ENCODE measurements at regions not wholly inside any gene's neighbourhood (a gene's known extent, or its start where the extent isn't known, plus 50 kb on each side); places are given as distances from the start of the nearest gene placed in this dataset.
"Not testable (repeated sequence)": the region's sequence is repeated elsewhere in the genome, so short reads cannot be mapped to it uniquely, and the experiment has no call there.

DNA sequence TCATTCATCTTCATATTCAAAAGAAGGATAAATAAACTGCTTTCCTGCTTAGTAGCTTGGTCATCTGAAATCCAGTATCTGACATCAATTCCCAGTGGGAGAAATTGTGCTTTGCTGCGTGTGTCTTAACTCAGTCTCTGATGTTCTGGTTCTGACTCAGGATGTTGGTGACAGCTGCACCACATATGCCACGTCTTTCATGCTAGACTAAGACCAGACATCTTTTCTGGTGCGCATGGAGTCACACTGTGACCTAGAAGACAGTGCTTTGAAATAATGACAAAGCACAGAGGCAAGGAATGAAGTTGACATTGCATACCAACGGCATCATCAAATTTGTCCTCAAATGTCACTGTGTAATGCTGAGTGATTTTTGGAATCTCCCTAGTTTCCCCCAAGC, 308.8 kb upstream of the PLGLB1 start:
- H3K4me3 ChIP-seq (ENCODE audit: low read length); DNase-seq (ENCODE audit: low read depth, low spot score): not testable (repeated sequence)

GRCh38 chr2:87331940-87332583, 310.4 kb upstream of the PLGLB1 start:
- H3K4me3 ChIP-seq (ENCODE audit: low read length); DNase-seq (ENCODE audit: low read depth, low spot score): not testable (repeated sequence)

- not testable (repeated sequence) for H3K4me3 ChIP-seq (ENCODE audit: low read length); DNase-seq (ENCODE audit: low read depth, low spot score)
Measured at GRCh38 chr2:87334888-87335287, 313.2 kb upstream of the PLGLB1 start.

DNA sequence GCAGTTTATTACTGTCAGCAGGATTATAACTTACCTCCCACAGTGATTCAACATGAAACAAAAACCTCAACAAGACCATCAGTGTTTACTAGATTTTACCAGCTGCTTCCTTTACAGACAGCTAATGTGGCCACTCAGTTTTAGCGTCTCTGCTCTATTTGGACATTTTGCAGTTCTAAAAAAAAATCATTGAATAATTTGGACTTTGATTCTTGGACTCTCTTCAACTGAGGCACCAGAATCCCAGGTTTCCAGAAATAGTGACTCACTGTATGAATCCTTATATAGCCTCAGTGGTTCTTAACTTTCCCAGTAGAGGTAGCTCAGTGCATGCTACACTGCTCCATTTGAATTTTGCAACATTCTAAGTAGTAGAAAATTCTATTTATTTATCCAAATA, 317.4 kb upstream of the PLGLB1 start:
- H3K4me3 ChIP-seq (ENCODE audit: low read length); DNase-seq (ENCODE audit: low read depth, low spot score): not testable (repeated sequence)

- not testable (repeated sequence) for DNase-seq (ENCODE audit: low read depth, low spot score); H3K4me3 ChIP-seq (ENCODE audit: low read length)
Measured at GRCh38 chr2:87341601-87342014, 320.0 kb upstream of the PLGLB1 start.

GRCh38 chr2:87342175-87342574, 320.5 kb upstream of the PLGLB1 start:
- not testable (repeated sequence) for H3K4me3 ChIP-seq (ENCODE audit: low read length); DNase-seq (ENCODE audit: low read depth, low spot score)

DNA sequence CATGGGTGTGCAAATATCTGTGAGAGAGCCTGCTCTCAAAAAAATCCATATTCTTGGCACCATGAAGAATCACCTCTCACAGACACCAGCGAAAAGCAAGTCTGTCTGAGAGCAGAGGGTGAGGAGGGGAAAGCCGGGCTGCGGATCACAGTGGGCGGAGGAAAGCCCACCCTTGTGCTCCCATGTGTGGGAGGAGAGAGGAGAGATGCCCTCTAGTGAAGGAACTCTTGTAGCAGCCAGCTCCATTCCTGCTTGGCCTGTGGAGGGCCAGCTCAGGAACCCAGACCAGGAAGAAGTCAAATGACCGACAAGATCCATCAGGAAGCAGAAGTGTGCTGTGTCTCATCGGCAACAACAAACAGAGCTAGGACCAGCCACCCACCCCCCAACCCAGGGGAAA, 321.7 kb upstream of the PLGLB1 start:
- DNase-seq (ENCODE audit: low read depth, low spot score); H3K4me3 ChIP-seq (ENCODE audit: low read length): not testable (repeated sequence)

DNA sequence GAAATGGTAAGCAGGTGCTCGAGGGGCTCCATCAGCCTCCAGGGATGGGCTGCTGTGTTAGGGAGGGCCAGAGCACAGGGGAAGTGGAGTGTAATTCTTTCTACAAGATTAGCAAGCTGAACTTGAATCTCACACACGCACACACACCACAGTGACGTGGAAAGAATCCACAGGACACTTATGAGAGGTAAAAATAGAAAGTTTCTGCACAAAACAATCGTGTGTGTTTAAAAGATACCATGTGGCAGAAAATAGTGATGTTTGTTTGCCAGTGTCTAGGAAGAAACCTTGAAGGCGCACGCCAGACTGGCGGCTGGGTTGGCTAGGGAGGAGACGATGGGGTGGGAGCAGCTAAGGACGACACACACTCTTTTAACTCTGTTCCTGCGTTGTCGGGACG, 323.6 kb upstream of the PLGLB1 start:
- H3K4me3 ChIP-seq (ENCODE audit: low read length); DNase-seq (ENCODE audit: low read depth, low spot score): not testable (repeated sequence)

DNA sequence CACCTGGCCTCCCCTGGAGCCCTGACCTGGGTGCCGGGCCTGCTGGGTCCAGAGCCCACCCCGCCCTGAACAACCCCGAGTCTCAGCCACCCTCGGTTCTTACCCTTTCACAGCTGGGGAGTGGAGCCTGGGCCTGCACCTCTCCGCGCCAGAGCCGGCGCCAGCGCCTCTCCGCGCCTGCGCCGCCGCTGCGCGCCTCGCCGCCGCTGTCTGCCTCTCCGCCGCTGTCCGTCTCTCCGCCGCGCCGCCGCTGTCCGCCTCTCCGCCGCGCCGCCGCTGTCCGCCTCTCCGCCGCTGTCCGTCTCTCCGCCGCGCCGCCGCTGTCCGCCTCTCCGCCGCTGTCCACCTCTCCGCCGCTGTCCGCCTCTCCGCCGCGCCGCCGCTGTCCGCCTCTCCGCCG, 326.9 kb upstream of the PLGLB1 start:
- not testable (repeated sequence) for DNase-seq (ENCODE audit: low read depth, low spot score); H3K4me3 ChIP-seq (ENCODE audit: low read length)

- not testable (repeated sequence) for H3K4me3 ChIP-seq (ENCODE audit: low read length); DNase-seq (ENCODE audit: low read depth, low spot score)
Measured at GRCh38 chr2:87349006-87349405, 327.4 kb upstream of the PLGLB1 start.

DNA sequence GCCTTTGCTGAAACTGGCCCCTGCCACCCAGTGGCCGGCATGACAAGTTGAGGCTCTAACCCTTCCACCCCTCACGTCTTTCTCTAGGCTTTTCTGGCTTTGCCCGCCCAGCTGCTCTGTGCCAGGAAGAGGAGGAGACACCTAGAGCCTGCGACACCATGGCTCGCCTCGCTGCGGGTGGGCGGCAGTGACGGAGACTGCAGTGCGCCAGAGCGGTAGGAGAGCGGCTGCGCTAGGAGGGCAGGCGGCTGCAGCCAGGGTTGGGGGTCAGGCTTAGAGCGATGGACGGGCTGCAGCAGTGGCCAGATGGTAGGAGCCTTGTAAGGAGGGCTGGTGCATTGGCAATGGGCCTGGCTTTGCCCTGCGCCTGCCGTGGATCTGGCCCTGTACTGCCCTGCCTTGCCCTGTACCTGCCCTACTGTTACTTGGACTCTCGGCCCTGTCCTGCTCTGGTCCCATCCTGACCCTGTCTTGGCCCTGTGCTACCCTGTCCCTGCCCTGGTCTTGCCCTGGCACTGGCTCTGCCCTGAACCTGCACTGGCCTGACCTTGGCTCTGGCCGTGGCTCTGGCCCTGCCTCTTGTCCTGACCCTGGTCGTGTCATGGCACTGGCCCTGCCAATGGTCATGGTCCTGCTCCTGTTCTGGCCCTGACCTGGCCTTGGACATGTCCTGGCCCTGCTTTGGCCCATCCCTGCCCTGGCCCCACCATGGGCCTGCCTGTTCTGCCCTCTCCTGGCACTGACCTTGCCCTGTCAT, 330.7 kb upstream of the PLGLB1 start:
- DNase-seq (ENCODE audit: low read depth, low spot score); H3K4me3 ChIP-seq (ENCODE audit: low read length): not testable (repeated sequence)

DNA sequence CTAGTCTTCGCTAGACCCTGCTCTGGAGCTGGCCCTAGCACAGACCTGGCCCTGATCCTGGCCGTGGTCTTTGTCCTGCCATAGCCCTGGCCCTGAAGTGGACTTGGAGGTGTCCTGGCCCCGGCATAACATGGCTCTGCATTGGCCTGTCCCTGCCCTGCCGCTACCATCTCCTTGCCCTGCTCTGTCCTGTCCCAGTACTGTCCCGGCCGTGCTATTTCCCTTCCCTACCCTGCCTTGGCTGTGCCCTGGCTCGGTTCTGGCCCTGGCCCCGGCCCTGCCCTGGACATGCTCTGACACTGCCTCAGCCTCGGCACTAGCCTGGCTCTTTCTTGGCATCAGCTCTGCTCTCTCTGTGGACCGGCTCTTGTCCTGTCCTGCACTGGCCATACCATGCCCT, 331.8 kb upstream of the PLGLB1 start:
- H3K4me3 ChIP-seq (ENCODE audit: low read length); DNase-seq (ENCODE audit: low read depth, low spot score): not testable (repeated sequence)

GRCh38 chr2:87354102-87354501, 332.5 kb upstream of the PLGLB1 start:
- H3K4me3 ChIP-seq (ENCODE audit: low read length); DNase-seq (ENCODE audit: low read depth, low spot score): not testable (repeated sequence)

DNA sequence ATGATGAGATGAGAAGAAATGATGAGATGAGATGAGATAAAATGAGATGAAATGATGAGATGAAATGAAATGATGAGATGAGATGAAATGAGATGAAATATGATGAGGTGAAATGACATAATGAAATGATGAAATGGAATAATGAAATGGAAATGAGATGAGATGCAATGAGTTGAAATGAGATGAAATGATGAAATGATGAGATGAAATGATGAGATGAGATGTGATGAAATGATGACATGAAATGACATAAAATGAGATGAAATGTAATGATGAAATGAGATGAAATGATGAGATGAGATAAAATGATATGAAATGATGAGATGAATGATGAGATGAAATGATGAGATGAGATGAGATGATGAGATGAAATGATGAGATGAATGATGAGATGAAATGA, 338.6 kb upstream of the PLGLB1 start:
- not testable (repeated sequence) for H3K4me3 ChIP-seq (ENCODE audit: low read length); DNase-seq (ENCODE audit: low read depth, low spot score)

GRCh38 chr2:87360927-87361326, 339.3 kb upstream of the PLGLB1 start:
- not testable (repeated sequence) for DNase-seq (ENCODE audit: low read depth, low spot score); H3K4me3 ChIP-seq (ENCODE audit: low read length)

DNA sequence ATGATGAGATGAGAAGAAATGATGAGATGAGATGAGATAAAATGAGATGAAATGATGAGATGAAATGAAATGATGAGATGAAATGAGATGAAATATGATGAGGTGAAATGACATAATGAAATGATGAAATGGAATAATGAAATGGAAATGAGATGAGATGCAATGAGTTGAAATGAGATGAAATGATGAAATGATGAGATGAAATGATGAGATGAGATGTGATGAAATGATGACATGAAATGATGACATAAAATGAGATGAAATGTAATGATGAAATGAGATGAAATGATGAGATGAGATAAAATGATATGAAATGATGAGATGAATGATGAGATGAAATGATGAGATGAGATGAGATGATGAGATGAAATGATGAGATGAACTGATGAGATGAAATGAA, 340.2 kb upstream of the PLGLB1 start:
- DNase-seq (ENCODE audit: low read depth, low spot score); H3K4me3 ChIP-seq (ENCODE audit: low read length): not testable (repeated sequence)

DNA sequence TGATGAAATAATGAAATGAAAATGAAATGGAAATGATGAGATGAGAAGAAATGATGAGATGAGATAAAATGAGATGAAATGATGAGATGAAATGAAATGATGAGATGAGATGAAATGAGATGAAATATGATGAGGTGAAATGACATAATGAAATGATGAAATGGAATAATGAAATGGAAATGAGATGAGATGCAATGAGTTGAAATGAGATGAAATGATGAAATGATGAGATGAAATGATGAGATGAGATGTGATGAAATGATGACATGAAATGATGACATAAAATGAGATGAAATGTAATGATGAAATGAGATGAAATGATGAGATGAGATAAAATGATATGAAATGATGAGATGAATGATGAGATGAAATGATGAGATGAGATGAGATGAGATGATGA, 342.7 kb upstream of the PLGLB1 start:
- DNase-seq (ENCODE audit: low read depth, low spot score); H3K4me3 ChIP-seq (ENCODE audit: low read length): not testable (repeated sequence)

DNA sequence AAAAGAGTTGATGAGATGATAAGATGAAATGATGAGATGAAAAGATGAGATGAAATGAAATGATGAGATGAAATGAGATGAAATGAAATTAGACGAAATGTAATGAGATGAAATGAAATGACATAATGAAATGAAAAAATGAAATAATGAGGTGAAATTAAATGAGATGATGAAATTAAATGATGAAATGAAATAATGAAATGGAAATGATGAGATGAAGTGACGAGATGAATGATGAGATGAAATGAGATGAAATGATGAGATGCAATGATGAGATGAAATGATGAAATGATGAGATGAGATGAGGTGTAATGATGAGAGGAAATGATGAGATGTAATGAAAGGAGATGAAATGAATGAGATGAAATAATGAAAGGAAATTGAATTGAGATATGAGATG, 343.4 kb upstream of the PLGLB1 start:
- not testable (repeated sequence) for H3K4me3 ChIP-seq (ENCODE audit: low read length); DNase-seq (ENCODE audit: low read depth, low spot score)

GRCh38 chr2:87386063-87386560, 361.8 kb upstream of the PLGLB2 start:
- not testable (repeated sequence) for DNase-seq (ENCODE audit: low read depth, low spot score); H3K4me3 ChIP-seq (ENCODE audit: low read length)

DNA sequence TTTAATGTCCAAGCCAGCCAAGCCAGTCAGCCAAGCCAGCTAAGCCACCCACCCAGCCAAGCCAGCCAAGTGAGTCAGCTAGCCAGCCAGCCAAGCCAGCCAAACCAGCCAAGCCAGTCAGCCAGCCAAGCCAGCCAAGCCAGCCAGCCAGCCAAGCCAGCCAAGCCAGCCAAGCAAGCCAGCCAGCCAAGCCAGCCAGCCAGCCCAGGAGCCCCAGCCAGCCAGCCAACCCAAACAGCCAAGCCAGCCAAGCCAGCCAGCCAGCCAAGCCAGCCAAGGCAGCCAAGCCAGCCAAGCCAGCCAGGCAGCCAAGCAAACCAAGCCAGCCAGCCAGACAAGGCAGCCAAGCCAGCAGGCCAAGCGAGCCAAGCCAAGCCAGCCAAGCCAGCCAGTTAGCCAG, 352.1 kb upstream of the PLGLB2 start:
- not testable (repeated sequence) for DNase-seq (ENCODE audit: low read depth, low spot score); H3K4me3 ChIP-seq (ENCODE audit: low read length)

Measured in Jurkat, Clone E6-1 (cell line).